Neural progenitor cell (in vitro differentiated cells): ENCODE measurements at regions not wholly inside any gene's neighbourhood (a gene's known extent, or its start where the extent isn't known, plus 50 kb on each side); places are given as distances from the start of the nearest gene placed in this dataset.

Experiments used
- CTCF ChIP-seq: fragments of 200-600 bp; sonication (generic); IDR thresholded peaks from 2 replicates; pipeline ENCODE4 v1.5.1; 2017; ENCODE audit warnings: antibody characterized with exemption, mild to moderate bottlenecking
- EZH2 ChIP-seq: fragments of 200-600 bp; sonication (generic); IDR thresholded peaks from 2 replicates; pipeline ENCODE4 v1.6.1; 2017; ENCODE audit warnings: antibody characterized with exemption, mild to moderate bottlenecking, moderate library complexity

GRCh38 chr13:103331924-103332323 lies 265.7 kb upstream of the SLC10A2 start:
- TF ChIP-seq CTCF: no peak
- TF ChIP-seq EZH2: no peak
